H9 (cell line): ENCODE measurements at regions not wholly inside any gene's neighbourhood (a gene's known extent, or its start where the extent isn't known, plus 50 kb on each side); places are given as distances from the start of the nearest gene placed in this dataset.

Experiments
- DNase-seq: peaks from one replicate; pipeline ENCODE4 v3.0.0-alpha.2; 2017
- H2AFZ ChIP-seq: one replicate; pipeline ENCODE4 v1.6.1; 2013; ENCODE audit warnings: mild to moderate bottlenecking, low read length, control low read depth, moderate library complexity
- H2AK5ac ChIP-seq: 2 replicates; pipeline ENCODE4 v1.6.1; 2013; ENCODE audit warnings: low read length, control low read depth, mixed read lengths; ENCODE audit not compliant: insufficient read length
- H2BK120ac ChIP-seq: one replicate; pipeline ENCODE4 v1.6.1; 2013; ENCODE audit warnings: low read depth, mild to moderate bottlenecking, low read length, control low read depth, inconsistent platforms; ENCODE audit not compliant: poor library complexity, severe bottlenecking
- H2BK12ac ChIP-seq: 2 replicates; pipeline ENCODE4 v1.6.1; 2013; ENCODE audit warnings: low read length, control low read depth, mixed read lengths, low read depth; ENCODE audit not compliant: insufficient read length
- H2BK15ac ChIP-seq: 2 replicates; pipeline ENCODE4 v1.6.1; 2013; ENCODE audit warnings: low read depth, low read length, control low read depth
- H2BK20ac ChIP-seq: one replicate; pipeline ENCODE4 v1.6.1; 2013; ENCODE audit warnings: low read depth, mild to moderate bottlenecking, low read length, control low read depth, inconsistent platforms; ENCODE audit not compliant: poor library complexity, severe bottlenecking
- H2BK5ac ChIP-seq: 2 replicates; pipeline ENCODE4 v1.6.1; 2013; ENCODE audit warnings: low read length, control low read depth, mixed read lengths; ENCODE audit not compliant: insufficient read length
- H3K14ac ChIP-seq: 2 replicates; pipeline ENCODE4 v1.6.1; 2013; ENCODE audit warnings: low read length, control low read depth; ENCODE audit not compliant: insufficient read depth
- H3K18ac ChIP-seq: 2 replicates; pipeline ENCODE4 v1.6.1; 2013; ENCODE audit warnings: low read depth, mild to moderate bottlenecking, mixed read lengths, low read length, control low read depth; ENCODE audit not compliant: insufficient read length
- H3K23ac ChIP-seq: 2 replicates; pipeline ENCODE4 v1.6.1; 2013; ENCODE audit warnings: low read length, control low read depth, mixed read lengths, low read depth; ENCODE audit not compliant: insufficient read length
- H3K23me2 ChIP-seq: 2 replicates; pipeline ENCODE4 v1.6.1; 2013; ENCODE audit warnings: low read depth, mild to moderate bottlenecking, mixed read lengths, low read length, control low read depth; ENCODE audit not compliant: insufficient read length, poor library complexity, severe bottlenecking
- H3K27ac ChIP-seq: 2 replicates; pipeline ENCODE4 v1.5.1; 2013; ENCODE audit warnings: low read length, control low read depth, mixed read lengths, low read depth; ENCODE audit not compliant: insufficient read length
- H3K27me3 ChIP-seq: 2 replicates; pipeline ENCODE4 v1.6.1; 2013; ENCODE audit warnings: low read length, control low read depth, inconsistent platforms; ENCODE audit not compliant: insufficient read depth
- H3K4ac ChIP-seq: 2 replicates; pipeline ENCODE4 v1.6.1; 2013; ENCODE audit warnings: low read depth, mild to moderate bottlenecking, control low read depth, inconsistent platforms, low read length, moderate library complexity
- H3K4me1 ChIP-seq: 2 replicates; pipeline ENCODE4 v1.6.1; 2013; ENCODE audit warnings: low read length, control low read depth, inconsistent platforms; ENCODE audit not compliant: insufficient read depth
- H3K4me2 ChIP-seq: 2 replicates; pipeline ENCODE4 v1.6.1; 2013; ENCODE audit warnings: low read length, control low read depth, mixed read lengths; ENCODE audit not compliant: insufficient read length, insufficient read depth
- H3K56ac ChIP-seq: 2 replicates; pipeline ENCODE4 v1.6.1; 2013; ENCODE audit warnings: low read depth, mild to moderate bottlenecking, mixed read lengths, low read length, control low read depth; ENCODE audit not compliant: insufficient read length
- H3K79me1 ChIP-seq: 2 replicates; pipeline ENCODE4 v1.6.1; 2013; ENCODE audit warnings: low read depth, mild to moderate bottlenecking, moderate library complexity, low read length, control low read depth, inconsistent platforms; ENCODE audit not compliant: insufficient read depth, poor library complexity, severe bottlenecking
- H3K79me2 ChIP-seq: 2 replicates; pipeline ENCODE4 v1.6.1; 2013; ENCODE audit warnings: low read length, control low read depth, inconsistent platforms; ENCODE audit not compliant: insufficient read depth
- H3K9ac ChIP-seq: 2 replicates; pipeline ENCODE4 v1.6.1; 2013; ENCODE audit warnings: low read length, control low read depth, mixed read lengths; ENCODE audit not compliant: insufficient read length; ENCODE audit errors: extremely low read depth
- H3K9me3 ChIP-seq: one replicate; pipeline ENCODE4 v1.6.1; 2013; ENCODE audit warnings: low read depth, low read length, inconsistent platforms; ENCODE audit not compliant: control insufficient read depth
- H3T11ph ChIP-seq: one replicate; pipeline ENCODE4 v1.6.1; 2013; ENCODE audit warnings: mild to moderate bottlenecking, low read length, control low read depth, inconsistent platforms
- H4K20me1 ChIP-seq: one replicate; pipeline ENCODE4 v1.6.1; 2013; ENCODE audit not compliant: control insufficient read depth, insufficient read length, insufficient read depth
- H4K5ac ChIP-seq: 2 replicates; pipeline ENCODE4 v1.6.1; 2013; ENCODE audit warnings: low read depth, mild to moderate bottlenecking, mixed read lengths, low read length, control low read depth; ENCODE audit not compliant: insufficient read length
- H4K8ac ChIP-seq: replicated peaks from 2 replicates; pipeline ENCODE4 v1.6.1; 2013; ENCODE audit warnings: low read length, control low read depth, mixed read lengths, low read depth; ENCODE audit not compliant: insufficient read length
- H4K91ac ChIP-seq: 2 replicates; pipeline ENCODE4 v1.6.1; 2013; ENCODE audit warnings: low read depth, mild to moderate bottlenecking, moderate library complexity, mixed read lengths, low read length, control low read depth; ENCODE audit not compliant: insufficient read length
- H3K27ac Mint-ChIP-seq, 3 experiments: 2 replicates in 2 of 3; 3 replicates in 1 of 3; pipeline ENCODE4 v1.8.0; 2020 to 2021; ENCODE audit warnings: mixed read lengths in 3 of 3, mild to moderate bottlenecking in 1 of 3, moderate library complexity in 1 of 3
- H3K27me3 Mint-ChIP-seq: 2 replicates; pipeline ENCODE4 v1.8.0; 2021; ENCODE audit warnings: low read depth, mild to moderate bottlenecking, moderate library complexity, mixed read lengths
- H3K36me3 Mint-ChIP-seq, 3 experiments: 2 replicates in 2 of 3; 3 replicates in 1 of 3; pipeline ENCODE4 v1.8.0; 2020 to 2021; ENCODE audit warnings: low read depth in 3 of 3, mixed read lengths in 3 of 3; ENCODE audit not compliant: insufficient read depth in 1 of 3
- H3K4me1 Mint-ChIP-seq, 2 experiments: 2 replicates each; pipeline ENCODE4 v1.8.0; 2020; ENCODE audit warnings: mixed read lengths in 2 of 2
- H3K4me3 Mint-ChIP-seq, 2 experiments: 2 replicates in 1 of 2; 3 replicates in 1 of 2; pipeline ENCODE4 v1.8.0; 2020 to 2021; ENCODE audit warnings: mild to moderate bottlenecking in 2 of 2, mixed read lengths in 2 of 2, moderate library complexity in 1 of 2
- H3K9me3 Mint-ChIP-seq, 2 experiments: 2 replicates in 1 of 2; 3 replicates in 1 of 2; pipeline ENCODE4 v1.8.0; 2020; ENCODE audit warnings: mild to moderate bottlenecking in 2 of 2, mixed read lengths in 2 of 2, moderate library complexity in 1 of 2
- WGBS: extraction: QIAGEN DNeasy Blood & Tissue Kit; methylation state at CpG from one replicate; pipeline ENCODE4 v1.1.7; 2013; ENCODE audit warnings: missing lambda C conversion rate, low lambda C conversion rate, mixed read lengths; ENCODE audit not compliant: insufficient read length; ENCODE audit errors: extremely low coverage; 5-methylcytosine and 5-hydroxymethylcytosine counted together
- TF ChIP-seq, protein P1 (sequence below): fragments of 200-600 bp; sonication (generic); conservative IDR thresholded peaks from 3 replicates; pipeline ENCODE4 v1.8.0; 2021; ENCODE audit warnings: antibody characterized with exemption, mild to moderate bottlenecking

DNA sequence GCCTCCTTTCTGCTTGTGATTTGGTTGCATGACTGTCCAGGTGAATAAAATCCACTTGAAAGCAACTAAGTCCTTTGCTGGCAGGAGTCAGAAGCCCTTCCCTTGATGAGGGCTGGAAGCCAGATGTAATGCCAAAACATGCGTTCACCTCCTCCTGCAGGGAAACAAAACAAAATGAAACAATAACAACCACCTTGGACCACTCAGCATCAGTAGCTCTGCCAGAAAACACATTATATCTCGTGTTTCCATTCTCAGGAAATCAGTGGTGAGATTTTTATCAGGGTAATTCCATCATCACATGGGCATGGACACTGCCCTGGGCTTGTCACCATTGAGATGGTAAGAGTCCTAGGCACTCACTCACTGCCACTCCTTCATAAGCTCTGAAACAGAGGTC lies 350.3 kb upstream of the ACTBL2 start:
- no peak overlapping the region for H3K27ac Mint-ChIP-seq
- H3K4me2 ChIP-seq: no peak overlapping the region
- H3K79me2 ChIP-seq: no peaks in the 10 kb centered on the region
- no peak overlapping the region for H3T11ph ChIP-seq
- peaks cover 11 to 18% of the 10 kb centered on the region in 2 experiments for H3K4me1 Mint-ChIP-seq
- no peak overlapping the region for H3K18ac ChIP-seq
- H2BK15ac ChIP-seq: no peak overlapping the region
- H3K27ac ChIP-seq: no peak overlapping the region
- H2AFZ ChIP-seq: no peak overlapping the region
- H4K91ac ChIP-seq: no peak overlapping the region
- no peak overlapping the region for H4K8ac ChIP-seq
- H3K23ac ChIP-seq: no peak overlapping the region
- H3K27me3 ChIP-seq: no peaks in the 10 kb centered on the region
- no peak overlapping the region for H2BK5ac ChIP-seq
- H3K79me1 ChIP-seq: no peaks in the 10 kb centered on the region
- no peak overlapping the region for H2AK5ac ChIP-seq
- no peak overlapping the region for H3K9ac ChIP-seq
- no peaks in the 10 kb centered on the region for H3K9me3 ChIP-seq
- TF ChIP-seq, protein P1, sequence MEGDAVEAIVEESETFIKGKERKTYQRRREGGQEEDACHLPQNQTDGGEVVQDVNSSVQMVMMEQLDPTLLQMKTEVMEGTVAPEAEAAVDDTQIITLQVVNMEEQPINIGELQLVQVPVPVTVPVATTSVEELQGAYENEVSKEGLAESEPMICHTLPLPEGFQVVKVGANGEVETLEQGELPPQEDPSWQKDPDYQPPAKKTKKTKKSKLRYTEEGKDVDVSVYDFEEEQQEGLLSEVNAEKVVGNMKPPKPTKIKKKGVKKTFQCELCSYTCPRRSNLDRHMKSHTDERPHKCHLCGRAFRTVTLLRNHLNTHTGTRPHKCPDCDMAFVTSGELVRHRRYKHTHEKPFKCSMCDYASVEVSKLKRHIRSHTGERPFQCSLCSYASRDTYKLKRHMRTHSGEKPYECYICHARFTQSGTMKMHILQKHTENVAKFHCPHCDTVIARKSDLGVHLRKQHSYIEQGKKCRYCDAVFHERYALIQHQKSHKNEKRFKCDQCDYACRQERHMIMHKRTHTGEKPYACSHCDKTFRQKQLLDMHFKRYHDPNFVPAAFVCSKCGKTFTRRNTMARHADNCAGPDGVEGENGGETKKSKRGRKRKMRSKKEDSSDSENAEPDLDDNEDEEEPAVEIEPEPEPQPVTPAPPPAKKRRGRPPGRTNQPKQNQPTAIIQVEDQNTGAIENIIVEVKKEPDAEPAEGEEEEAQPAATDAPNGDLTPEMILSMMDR: no peak
- no peaks in the 10 kb centered on the region for H3K4me1 ChIP-seq
- no peaks in the 10 kb centered on the region for H4K20me1 ChIP-seq
- H3K23me2 ChIP-seq: no peaks in the 10 kb centered on the region
- DNase-seq: no peak
- no peaks in the 10 kb centered on the region; the same call in 1 of the 2 replicates for H3K27me3 Mint-ChIP-seq
- no peak overlapping the region for H3K4me3 Mint-ChIP-seq
- H3K4ac ChIP-seq: no peak overlapping the region
- H4K5ac ChIP-seq: no peak overlapping the region
- H3K36me3 Mint-ChIP-seq: peaks cover 0 to 12% (median 2%) of the 10 kb centered on the region in 3 experiments; a peak in 5 of 7 replicates
- H3K14ac ChIP-seq: no peak overlapping the region
- no CpG with 5 or more reads among the region's 2 CpGs for WGBS
- H3K9me3 Mint-ChIP-seq: peaks cover 0 to 8% of the 10 kb centered on the region in 2 experiments; a peak in 1 of 5 replicates
- no peak overlapping the region for H3K56ac ChIP-seq
- no peak overlapping the region for H2BK20ac ChIP-seq
- H2BK120ac ChIP-seq: no peak overlapping the region
- peak overlapping the region; percentile 92 for H2BK12ac ChIP-seq
